GM19467 (cell line): ENCODE measurements at regions not wholly inside any gene's neighbourhood (a gene's known extent, or its start where the extent isn't known, plus 50 kb on each side); places are given as distances from the start of the nearest gene placed in this dataset.
"Not testable (repeated sequence)": the region's sequence is repeated elsewhere in the genome, so short reads cannot be mapped to it uniquely, and the experiment has no call there.

Experiments used
- ATAC-seq: cut with Tn5 transposase; IDR thresholded peaks from one replicate; pipeline ENCODE4 v1.9.1; 2021; ENCODE audit warnings: mild to moderate bottlenecking, moderate library complexity; ENCODE audit not compliant: unreplicated experiment

DNA sequence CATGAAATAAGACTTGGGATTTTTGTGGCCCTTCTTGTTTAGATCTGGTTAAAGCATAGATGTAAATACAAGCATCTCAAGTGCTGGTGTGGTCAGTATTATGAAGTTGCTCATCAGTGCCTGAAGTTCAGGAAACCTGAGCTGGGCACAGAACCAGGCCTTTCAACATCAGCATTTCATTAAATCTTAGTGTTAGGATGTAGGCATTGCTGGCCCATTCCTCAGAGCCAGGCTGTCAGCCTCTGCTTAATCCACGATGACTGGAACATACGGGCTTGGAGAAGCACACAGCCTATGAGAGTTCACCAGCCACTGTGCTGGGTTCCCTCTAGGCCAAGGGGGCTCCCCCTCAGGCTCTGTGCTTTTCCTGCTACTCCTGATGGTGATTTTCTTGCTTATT lies 270.2 kb downstream of the EN1 start:
- no peak for ATAC-seq

DNA sequence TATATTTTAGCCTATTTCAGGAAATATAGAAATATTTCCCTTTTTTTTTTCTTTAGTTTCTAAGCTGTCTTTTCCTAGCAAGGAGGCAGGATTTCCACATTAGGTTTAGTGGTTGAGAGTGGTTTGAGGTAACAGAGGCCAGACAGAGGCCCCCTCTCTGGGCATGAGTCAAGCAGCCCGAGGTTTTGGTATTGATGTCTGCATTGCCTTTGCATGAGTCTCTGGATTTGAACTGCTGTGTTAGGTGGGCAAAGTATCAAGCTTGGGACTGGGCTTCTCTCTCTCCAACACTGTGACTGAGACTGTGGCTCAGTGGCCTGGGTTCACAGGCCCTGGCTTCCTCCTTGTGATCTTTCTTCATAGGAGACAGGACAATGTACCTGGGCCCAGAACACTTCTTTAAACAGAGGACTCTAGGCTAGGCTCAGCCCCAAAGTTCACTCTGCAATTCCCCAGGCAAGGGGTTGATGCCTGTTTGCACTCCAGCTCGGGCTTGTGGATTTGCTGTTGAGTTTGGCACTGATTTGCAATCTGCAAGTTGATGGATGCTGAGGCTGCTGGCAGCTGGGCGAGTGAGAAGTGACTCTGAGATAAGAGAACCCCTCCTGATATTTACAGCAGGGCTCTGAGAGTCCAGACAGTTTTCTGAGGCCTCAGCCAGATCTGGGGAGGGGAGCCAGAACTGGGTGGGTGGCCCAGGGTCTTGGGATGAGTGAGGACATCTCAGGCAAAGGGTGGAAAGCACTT lies 271.2 kb downstream of the EN1 start:
- ATAC-seq = no peak

DNA sequence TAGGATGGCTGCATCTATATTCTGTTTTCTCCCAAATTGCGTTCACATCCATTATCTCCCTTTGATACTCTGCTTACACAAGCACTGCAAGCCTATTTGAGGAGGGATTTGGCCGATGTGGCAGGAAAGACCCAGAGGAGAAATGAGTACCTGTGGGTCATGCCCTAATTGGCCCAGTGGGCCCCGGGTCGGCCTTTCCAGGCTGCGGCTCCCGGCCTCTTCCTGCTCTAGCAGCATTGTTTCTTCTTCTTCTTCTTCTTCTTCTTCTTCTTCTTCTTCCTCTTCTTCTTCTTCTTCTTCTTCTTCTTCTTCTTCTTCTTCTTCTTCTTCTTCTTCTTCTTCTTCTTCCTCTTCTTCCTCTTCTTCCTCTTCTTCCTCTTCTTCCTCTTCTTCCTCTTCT lies 275.1 kb downstream of the EN1 start:
- ATAC-seq = not testable (repeated sequence)

DNA sequence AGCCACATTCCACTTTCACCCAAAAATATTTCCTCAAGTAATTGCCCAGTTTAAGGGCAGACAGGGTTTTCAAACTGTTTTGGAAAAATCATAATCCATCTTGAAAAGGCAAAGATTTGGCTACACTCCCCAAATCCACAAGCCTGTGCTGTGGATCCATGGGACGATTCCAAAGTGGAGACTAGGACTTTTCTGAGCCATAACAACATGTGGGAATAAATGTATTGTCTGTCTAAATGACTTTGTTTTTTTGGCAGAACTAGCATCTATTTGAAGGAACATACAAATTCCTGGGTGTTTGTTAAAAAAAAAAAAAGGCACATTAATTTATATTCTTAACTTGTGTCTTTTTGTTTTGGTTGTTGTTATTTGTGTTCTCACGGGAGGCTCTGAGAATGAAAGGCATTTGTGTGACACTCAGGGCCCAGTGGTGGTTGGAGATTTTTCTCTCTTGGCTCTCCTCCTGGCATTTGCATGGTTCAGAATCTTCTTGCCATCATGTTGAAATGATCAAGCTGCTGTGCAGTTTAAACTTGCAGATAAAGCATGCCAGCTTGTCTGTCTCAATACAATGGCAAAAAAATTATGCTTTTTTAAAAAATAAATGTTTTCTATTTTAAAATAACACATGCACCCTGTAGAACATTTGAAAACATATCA lies 277.4 kb downstream of the EN1 start:
- no peak for ATAC-seq

DNA sequence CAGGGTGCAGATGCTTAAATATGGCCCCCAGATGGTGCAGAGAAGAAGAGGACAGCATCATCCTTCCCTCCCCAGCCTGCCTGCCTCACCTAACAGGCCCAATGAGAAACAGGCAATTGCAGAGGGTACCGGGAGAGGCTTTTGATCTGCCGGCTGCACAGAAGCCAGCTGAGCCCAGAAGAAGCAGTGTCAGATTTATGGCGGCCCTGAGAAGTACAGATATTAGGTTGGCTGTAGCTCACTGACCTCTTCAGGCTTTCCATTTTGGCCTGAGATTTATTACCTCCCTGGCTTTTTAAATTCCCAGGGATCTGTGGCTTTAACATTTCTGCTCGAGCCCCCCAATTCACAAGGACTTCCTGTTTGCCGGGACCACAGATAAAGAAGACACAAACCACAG lies 278.7 kb downstream of the EN1 start:
- no peak for ATAC-seq

DNA sequence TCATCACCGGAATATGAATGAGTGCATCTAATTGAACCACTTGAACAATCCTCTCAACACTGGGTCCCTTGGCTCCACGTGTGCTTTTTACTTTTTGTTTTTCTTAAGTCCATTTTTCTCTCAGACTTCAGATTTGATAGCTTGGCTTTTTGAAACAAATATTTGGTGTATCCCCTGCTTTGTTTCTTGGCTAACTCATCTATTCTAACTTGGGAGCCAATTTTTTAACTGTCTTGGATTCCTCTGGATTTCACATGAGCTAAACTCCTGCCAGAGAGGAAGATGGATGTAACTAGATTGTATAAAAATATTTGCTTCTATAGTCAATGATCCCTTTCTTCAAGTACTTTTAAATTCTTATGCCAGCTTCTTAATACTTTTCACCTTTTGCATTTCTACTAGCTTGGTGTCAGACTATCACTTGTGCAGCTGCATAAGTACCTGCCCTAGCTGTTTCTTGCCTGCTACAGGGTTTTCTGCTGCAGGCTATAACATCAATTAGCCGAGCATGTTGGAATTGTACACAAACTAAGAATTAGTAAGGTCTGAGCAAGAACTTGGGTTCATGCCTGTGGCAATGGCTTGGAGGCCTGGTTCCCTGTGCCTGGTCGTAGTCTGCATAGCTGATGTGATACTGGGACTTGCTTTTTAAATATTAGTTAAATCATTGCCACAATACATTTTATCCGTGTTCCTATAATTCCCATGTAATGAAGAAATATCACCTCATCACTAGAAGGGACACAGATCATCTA lies 281.5 kb downstream of the EN1 start:
- ATAC-seq = no peak

DNA sequence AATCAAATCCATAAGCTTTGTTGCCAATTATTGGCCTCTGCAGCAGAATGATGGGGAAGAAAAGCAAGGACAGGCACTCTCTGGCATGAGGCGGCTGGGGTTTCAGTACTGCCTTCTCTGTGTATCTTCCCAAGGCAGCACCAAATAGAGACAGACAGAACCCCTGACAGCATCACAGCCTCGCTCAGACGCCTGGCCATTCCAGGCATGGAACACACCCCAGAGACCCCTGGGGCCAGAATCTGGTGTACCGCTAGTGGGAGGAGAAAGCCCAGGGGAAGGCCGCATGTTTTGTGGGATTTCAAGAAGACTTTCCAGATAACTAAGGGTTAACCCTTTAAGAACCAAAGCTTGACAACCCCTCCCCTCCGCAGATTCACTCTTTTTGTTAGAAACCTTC lies 282.1 kb downstream of the EN1 start:
- ATAC-seq = no peak

DNA sequence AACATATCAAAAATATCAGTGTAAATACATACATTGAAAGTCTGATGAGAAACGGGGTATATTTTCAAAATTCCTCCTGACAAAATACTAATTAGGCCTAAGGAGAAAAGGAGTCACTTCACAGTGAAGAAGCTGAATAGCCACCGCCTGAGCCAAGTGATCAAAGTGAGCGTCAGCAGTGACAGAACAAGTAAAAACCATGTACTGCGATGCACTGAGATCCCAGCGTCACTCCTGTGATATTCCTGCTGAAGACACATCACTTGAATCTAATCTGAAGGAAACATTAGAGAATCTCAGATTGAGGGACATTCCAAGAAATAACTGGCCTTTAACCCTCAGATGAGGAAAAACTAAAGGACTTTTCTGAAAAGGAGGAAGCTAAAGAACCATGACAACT lies 285.3 kb downstream of the EN1 start:
- no peak for ATAC-seq

DNA sequence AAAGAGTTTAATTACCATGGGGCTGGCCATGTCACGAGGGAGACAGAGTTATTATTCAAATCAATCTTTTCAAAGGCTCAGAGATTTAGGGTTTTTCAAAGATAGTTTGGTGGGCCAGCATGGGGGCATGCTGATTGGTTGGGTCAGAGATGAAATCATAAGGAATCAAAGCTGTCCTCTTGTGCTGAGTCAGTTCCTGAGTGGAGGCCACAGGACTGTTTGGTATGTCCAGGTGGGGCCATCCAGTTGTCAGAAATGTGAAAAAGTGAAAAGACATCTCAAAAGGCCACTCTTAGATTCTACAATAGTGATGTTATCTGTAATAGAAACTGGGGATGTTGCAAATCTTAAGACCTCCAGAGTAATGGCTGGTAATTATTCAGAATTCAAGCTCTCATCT lies 288.6 kb downstream of the EN1 start:
- ATAC-seq = no peak

DNA sequence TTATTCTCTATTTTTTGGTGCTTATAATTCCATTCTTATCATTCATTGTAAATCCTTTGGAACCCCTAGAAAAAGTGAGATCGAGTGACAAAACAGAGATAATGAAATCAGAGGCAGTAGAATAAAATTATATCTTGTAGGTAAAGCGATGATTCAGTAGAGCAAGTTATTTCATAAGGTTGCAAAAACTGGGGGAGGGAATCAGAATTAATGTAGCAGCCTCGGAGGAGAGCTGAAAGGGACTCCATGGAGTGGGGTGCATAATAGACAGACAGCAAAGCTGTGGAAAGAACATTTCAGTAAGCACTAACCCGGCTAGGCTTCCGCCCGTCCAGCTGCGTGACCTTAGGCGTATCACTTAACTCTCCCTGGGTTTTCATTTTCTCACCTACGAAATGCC lies 289.7 kb downstream of the EN1 start:
- no peak for ATAC-seq

DNA sequence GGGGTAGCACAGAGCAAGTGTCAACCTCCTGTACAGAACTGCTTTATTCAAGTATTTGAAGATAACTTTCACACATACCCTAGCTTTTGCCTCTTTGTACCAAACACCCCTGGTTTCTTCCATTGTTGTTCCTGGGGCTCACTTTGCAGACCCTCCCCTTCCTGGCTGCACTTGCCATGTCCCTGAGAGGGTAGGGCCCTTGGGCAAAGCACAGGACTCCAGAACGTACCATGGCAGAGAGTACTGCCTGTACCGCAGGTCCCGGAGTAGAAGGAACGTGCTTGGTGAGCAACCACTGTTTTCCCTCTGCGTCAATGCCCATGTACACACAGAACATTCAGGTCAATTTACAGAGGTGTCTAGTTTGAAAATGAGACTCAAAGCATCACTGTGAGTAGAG lies 290.4 kb downstream of the EN1 start:
- ATAC-seq = no peak

DNA sequence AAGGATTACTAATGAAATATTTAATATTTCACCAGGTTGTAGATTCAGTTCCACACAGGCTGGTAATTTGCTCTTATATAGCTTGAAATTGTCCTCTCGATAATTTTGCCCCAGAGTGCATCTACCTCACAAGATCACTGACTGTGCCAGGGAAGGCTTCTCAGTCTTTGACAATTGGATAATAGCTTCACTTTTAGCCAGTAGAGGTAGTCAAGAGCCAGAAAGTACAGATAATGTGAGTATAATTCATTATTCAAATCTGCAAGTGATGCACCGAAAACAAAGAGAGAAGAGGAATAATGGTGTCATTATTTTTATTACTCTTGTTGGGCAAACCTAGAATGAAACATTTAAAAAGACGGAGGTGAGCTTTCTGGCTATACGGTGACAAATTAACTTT lies 292.8 kb downstream of the EN1 start:
- no peak for ATAC-seq

DNA sequence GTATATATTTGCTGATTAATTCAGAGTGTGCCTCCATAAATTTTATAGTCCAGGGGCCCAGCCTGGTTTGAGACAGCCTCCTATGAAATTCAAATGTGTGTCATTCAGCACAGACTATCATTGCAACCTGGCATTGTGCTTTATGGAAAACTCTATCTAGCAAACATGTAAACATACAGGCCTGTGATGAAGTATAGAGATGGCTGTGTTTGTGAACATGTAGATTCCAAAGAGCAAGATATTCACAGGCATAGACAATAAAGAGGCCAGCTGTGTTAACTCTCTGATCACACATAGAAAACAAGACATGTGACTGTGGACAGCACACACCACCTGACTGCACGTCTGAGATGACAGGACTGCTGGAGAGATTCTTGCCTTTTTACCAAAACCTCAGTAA lies 297.9 kb downstream of the EN1 start:
- no peak for ATAC-seq

DNA sequence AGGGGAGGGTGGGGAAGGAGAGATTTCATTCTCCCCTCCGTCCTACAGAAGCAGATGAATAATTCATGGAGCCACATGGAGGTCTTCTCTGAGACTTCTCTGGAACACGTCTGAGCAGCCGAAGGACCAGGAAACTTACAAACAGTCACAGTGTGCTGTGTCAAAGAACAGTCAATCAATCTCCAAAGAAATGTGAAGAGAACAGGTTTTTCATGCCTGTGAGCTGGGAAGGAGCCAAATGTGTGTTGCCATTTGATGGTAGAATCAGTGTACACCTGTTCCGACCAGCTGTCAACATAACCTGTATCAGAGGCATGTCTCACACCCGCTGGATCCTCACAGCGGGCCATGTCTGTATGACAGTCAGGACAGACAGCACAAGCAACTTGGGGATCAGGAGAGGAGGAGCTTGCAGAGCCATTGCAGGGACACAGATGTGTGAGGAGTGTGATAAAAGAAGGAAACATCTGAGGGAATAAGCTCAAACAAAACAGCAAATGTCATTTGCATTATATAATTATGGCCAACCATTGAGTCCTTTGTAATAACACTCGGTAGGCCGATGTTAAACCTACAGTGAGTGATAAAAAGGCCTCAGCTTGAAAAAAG lies 298.5 kb downstream of the EN1 start:
- ATAC-seq = no peak

DNA sequence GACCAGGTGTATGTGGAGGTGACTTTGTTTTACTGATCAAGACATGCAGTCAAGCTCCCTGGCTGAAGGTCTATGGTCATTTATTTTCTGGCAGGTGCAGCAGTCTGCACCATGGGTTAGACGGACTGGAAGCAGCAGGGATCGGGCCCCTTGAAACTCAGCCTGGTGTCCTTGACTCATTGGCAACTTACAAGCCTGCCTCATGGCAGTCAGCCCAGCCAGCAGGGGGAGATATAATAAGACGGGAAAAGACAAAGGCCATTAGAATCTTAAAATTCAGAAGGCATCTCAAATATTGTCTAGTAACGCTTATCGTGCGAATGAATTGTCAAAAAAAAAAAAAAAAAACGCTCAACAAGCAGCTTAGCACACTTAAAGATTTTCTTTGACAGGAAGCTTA lies 308.2 kb downstream of the EN1 start:
- ATAC-seq = no peak

DNA sequence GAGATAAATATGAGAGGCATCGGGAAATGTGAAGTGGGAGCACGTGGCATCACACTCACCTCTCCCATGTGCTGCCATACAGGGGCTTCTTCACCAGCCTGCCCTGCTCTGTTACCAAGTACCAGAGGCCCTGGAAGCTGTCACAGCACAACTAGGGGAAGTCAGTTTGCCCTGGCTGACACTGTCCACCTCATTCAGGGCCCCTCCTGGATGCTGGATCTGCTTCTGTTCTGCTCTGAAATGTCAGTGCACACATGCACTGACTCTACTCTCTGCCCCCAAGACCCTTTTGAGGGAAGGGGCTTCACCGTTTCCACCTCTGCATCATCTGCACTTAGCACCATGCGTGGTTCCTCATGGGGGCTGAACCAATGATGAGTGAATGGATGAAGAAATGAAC lies 311.1 kb downstream of the EN1 start:
- no peak for ATAC-seq

DNA sequence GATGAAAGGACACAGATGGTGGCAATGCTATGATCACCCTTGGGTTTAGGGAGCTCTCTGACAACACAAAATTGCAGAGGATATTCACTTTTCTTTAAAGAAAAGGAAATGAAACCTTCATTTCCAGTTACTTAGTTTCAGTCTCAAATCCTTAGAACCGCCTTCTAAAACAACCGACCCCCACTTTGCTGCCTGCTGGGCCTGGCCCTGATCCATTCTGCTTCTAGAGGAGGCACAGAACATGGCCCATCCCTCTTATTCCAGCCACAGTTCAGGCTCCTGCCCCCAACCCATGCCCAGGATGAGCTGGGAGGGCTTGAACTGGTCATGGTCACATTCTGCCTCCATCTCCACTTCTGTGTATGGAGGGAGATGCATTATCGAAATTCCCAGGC lies 311.6 kb downstream of the EN1 start:
- ATAC-seq = no peak

DNA sequence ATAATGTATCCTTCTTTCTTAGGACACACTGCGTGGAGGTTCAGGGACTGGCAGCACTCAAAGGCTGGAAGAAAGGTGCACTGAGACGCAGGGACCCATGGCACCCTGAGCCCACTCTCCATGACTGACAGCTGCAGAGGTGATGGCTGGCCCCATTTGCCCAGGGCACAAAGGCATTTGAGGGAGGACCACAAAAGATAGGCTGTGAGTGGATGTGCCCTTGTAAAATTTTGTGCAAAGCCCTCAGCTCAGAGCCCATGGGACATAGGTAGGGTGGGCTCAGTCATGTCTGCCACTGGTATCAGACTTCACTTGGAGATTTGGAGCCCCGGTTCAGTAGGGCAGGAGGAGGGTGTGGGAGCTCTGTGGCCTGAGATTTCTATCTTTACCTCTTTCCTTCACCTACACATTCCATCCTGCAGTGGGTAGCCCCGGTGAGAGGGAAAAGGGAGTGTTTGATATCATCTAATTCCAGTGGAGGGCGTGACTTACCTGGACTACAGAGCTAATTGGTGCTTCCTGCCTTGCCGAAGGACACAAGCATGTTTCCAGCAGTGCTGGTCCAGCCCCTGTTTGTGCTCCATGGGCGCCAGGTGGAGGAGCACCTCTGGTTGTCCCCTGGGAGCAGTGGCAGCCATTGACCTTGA lies 312.2 kb downstream of the EN1 start:
- ATAC-seq = no peak

DNA sequence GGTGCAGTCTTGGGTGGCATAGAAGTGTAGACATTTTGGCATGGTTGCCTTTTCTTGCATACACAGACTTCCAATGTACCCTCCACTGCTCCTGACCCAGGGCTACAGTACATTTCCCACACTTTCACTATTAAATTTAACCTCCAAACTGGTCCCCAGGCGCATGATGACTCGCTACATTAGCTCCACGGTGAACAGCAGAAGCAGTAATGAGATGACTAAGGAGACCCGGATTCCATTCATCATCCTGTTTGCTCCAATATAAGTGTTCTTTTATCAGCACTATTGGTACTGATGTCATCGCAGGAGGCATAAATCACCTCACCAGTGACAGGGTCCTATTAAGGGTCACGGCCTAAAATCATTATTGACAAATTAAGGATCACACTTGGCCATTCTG lies 316.5 kb downstream of the EN1 start:
- no peak for ATAC-seq

DNA sequence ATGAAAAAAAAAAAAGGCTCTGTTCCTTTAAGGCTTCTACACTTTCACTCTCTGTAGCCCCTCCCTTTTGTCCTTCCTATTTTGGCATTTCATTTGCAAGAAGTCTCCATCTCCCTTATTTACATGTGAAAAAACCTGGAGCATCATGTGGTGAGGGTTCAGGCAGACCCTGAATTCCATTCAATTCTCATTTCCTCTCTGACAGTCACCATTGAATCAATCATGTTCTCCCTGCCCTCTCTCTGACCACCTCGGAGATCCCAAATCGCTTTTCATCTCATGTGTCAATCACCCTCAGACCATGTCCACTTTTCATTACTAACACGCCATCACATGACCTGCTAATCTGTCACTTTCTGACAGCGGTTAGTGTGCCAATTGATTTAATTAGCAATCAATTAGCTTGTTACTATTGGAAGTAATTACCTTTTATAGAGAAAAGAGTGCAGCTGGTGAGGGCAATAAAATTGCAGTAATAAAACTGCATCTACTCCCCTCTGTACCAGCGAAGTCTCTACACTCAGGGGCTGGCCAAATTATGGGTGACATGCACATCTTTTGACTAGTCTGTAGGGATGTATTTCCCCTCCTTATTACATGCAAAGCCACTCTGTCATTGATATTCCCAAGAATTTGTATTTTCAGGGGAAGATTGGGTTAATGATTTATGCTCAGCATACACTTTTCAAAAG lies 317.4 kb downstream of the EN1 start:
- ATAC-seq = no peak

DNA sequence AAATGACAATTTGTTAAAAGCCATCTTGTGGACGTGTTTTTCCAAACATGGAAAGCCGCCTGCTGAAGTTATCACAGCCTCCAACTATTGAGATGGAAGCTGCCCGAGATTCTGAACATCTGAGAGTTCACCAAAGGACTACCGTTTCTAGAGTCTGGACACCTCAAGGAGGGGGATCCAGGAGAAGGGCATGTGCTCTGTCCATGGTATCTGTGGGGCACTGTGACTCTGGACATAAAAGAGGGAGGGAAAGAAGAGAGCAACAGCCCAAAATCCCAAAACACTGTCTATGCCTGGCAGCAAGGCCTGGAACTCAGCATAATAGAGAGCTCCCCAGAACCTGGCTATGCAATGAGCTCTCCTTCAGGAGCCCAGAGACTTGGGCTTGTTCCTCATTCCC lies 319.9 kb downstream of the EN1 start:
- no peak for ATAC-seq
